ENCODE measurements at regions not wholly inside any gene's neighbourhood (a gene's known extent, or its start where the extent isn't known, plus 50 kb on each side); places are given as distances from the start of the nearest gene placed in this dataset.

GRCh38 chr4:119715490-119716445, 87.2 kb upstream of the PDE5A start:
- DNase-seq (ENCODE audit: low spot score): no peak

GRCh38 chr4:119709418-119709817, 80.8 kb upstream of the PDE5A start:
- DNase-seq (ENCODE audit: low spot score): no peak

- no peak for DNase-seq (ENCODE audit: low spot score)
These were observed 78.7 kb upstream of the PDE5A start for GRCh38 chr4:119707336-119707735.

- DNase-seq (ENCODE audit: low spot score): no peak
These were observed 78.2 kb upstream of the PDE5A start for GRCh38 chr4:119706804-119707203.

- no peak for DNase-seq (ENCODE audit: low spot score)
These were observed 69.3 kb upstream of the PDE5A start for GRCh38 chr4:119697887-119698393.

- no peak for DNase-seq (ENCODE audit: low spot score)
These were observed 68.4 kb upstream of the PDE5A start for GRCh38 chr4:119696963-119697362.

- no peak for DNase-seq (ENCODE audit: low spot score)
These were observed 66.6 kb upstream of the PDE5A start for GRCh38 chr4:119695216-119695615.

GRCh38 chr4:119693126-119693525, 64.5 kb upstream of the PDE5A start:
- no peak for DNase-seq (ENCODE audit: low spot score)

GRCh38 chr4:119692001-119692400, 63.4 kb upstream of the PDE5A start:
- DNase-seq (ENCODE audit: low spot score): no peak

GRCh38 chr4:119690871-119691270, 62.3 kb upstream of the PDE5A start:
- no peak for DNase-seq (ENCODE audit: low spot score)

- DNase-seq (ENCODE audit: low spot score): no peak
These were observed 59.8 kb upstream of the PDE5A start for GRCh38 chr4:119688446-119688845.

- no peak for DNase-seq (ENCODE audit: low spot score)
These were observed 55.9 kb upstream of the PDE5A start for GRCh38 chr4:119684463-119684862.

GRCh38 chr4:119683518-119683917, 54.9 kb upstream of the PDE5A start:
- DNase-seq (ENCODE audit: low spot score): no peak

- DNase-seq (ENCODE audit: low spot score): no peak
These were observed 53.5 kb upstream of the PDE5A start for GRCh38 chr4:119682099-119682498.

- no peak for DNase-seq (ENCODE audit: low spot score)
These were observed 50.6 kb upstream of the PDE5A start for GRCh38 chr4:119679251-119679650.

GRCh38 chr4:119678761-119679160, 50.2 kb upstream of the PDE5A start:
- DNase-seq (ENCODE audit: low spot score): no peak
